Liver (tissue), 3 donors: ENCODE measurements at regions not wholly inside any gene's neighbourhood (a gene's known extent, or its start where the extent isn't known, plus 50 kb on each side); places are given as distances from the start of the nearest gene placed in this dataset.

ENCODE experiments used
- ATF3 ChIP-seq: IDR thresholded peaks from 2 replicates; pipeline ENCODE4 v1.6.1; 2016; ENCODE audit warnings: antibody characterized with exemption
- CTCF ChIP-seq: fragments of 150-350 bp; IDR thresholded peaks from 2 replicates; pipeline ENCODE4 v1.5.1; 2017; ENCODE audit warnings: improper control_type of control experiment, low read depth, low read length; ENCODE audit not compliant: missing input control
- EGR1 ChIP-seq, 2 donors: IDR thresholded peaks; 2 replicates each; pipeline ENCODE4 v1.6.1; 2016 to 2018; ENCODE audit warnings: antibody characterized with exemption in 2 of 2, low read depth in 2 of 2
- GABPA ChIP-seq, 2 donors: IDR thresholded peaks in 1 of 2; conservative IDR thresholded peaks in 1 of 2; 2 replicates each; pipeline ENCODE4 v1.6.1; 2016; ENCODE audit warnings: antibody characterized with exemption in 2 of 2, mild to moderate bottlenecking in 1 of 2, moderate library complexity in 1 of 2
- HNF4G ChIP-seq: IDR thresholded peaks from 2 replicates; pipeline ENCODE4 v1.6.1; 2016; ENCODE audit warnings: antibody characterized with exemption
- JUND ChIP-seq, 2 donors: IDR thresholded peaks; 2 replicates each; pipeline ENCODE4 v1.6.1; 2016; ENCODE audit warnings: antibody characterized with exemption in 2 of 2
- MAX ChIP-seq: IDR thresholded peaks from 2 replicates; pipeline ENCODE4 v1.6.1; 2016; ENCODE audit warnings: antibody characterized with exemption
- RAD21 ChIP-seq, 2 donors: IDR thresholded peaks; 2 replicates each; pipeline ENCODE4 v1.6.1; 2016; ENCODE audit warnings: antibody characterized with exemption in 2 of 2, mild to moderate bottlenecking in 2 of 2
- RXRA ChIP-seq, 2 donors: IDR thresholded peaks; 2 replicates each; pipeline ENCODE4 v1.6.1; 2017 to 2018; ENCODE audit warnings: antibody characterized with exemption in 2 of 2, mild to moderate bottlenecking in 1 of 2
- SP1 ChIP-seq: IDR thresholded peaks from 2 replicates; pipeline ENCODE4 v1.6.1; 2018; ENCODE audit warnings: antibody characterized with exemption, mild to moderate bottlenecking
- TAF1 ChIP-seq: conservative IDR thresholded peaks from 2 replicates; pipeline ENCODE4 v1.6.1; 2016; ENCODE audit warnings: antibody characterized with exemption, mild to moderate bottlenecking
- YY1 ChIP-seq: IDR thresholded peaks from 2 replicates; pipeline ENCODE4 v1.6.1; 2016; ENCODE audit warnings: antibody characterized with exemption, mild to moderate bottlenecking
- ZBTB33 ChIP-seq: IDR thresholded peaks from 2 replicates; pipeline ENCODE4 v1.6.1; 2016; ENCODE audit warnings: antibody characterized with exemption
- TF ChIP-seq, protein P1 (sequence below): IDR thresholded peaks from 2 replicates; pipeline ENCODE4 v1.6.1; 2016; ENCODE audit warnings: antibody characterized with exemption, mild to moderate bottlenecking
- donor health status: healthy.
- donor health status: healthy.

GRCh38 chr1:47572731-47573430, 135.0 kb downstream of the FOXD2 start:
- TF ChIP-seq CTCF (no peak), SP1 (no peak), TAF1 (no peak), RAD21 (IDR thresholded peaks at IDR 0.05) (no peak), JUND (IDR thresholded peaks at IDR 0.05) (no peak), MAX (no peak), HNF4G (no peak), YY1 (no peak), ZBTB33 (no peak), EGR1 (IDR thresholded peaks at IDR 0.05; ENCODE audit: low read depth in 2 of 2) (no peak), ATF3 (no peak), RXRA (IDR thresholded peaks at IDR 0.05) (no peak), GABPA (IDR thresholded peaks at IDR 0.05 in 1 of 2, conservative IDR thresholded peaks at IDR 0.05 in 1 of 2) (no peak)
- TF ChIP-seq, protein P1, sequence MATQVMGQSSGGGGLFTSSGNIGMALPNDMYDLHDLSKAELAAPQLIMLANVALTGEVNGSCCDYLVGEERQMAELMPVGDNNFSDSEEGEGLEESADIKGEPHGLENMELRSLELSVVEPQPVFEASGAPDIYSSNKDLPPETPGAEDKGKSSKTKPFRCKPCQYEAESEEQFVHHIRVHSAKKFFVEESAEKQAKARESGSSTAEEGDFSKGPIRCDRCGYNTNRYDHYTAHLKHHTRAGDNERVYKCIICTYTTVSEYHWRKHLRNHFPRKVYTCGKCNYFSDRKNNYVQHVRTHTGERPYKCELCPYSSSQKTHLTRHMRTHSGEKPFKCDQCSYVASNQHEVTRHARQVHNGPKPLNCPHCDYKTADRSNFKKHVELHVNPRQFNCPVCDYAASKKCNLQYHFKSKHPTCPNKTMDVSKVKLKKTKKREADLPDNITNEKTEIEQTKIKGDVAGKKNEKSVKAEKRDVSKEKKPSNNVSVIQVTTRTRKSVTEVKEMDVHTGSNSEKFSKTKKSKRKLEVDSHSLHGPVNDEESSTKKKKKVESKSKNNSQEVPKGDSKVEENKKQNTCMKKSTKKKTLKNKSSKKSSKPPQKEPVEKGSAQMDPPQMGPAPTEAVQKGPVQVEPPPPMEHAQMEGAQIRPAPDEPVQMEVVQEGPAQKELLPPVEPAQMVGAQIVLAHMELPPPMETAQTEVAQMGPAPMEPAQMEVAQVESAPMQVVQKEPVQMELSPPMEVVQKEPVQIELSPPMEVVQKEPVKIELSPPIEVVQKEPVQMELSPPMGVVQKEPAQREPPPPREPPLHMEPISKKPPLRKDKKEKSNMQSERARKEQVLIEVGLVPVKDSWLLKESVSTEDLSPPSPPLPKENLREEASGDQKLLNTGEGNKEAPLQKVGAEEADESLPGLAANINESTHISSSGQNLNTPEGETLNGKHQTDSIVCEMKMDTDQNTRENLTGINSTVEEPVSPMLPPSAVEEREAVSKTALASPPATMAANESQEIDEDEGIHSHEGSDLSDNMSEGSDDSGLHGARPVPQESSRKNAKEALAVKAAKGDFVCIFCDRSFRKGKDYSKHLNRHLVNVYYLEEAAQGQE, result no peak
